ENCODE measurements at regions not wholly inside any gene's neighbourhood (a gene's known extent, or its start where the extent isn't known, plus 50 kb on each side); places are given as distances from the start of the nearest gene placed in this dataset.

DNA sequence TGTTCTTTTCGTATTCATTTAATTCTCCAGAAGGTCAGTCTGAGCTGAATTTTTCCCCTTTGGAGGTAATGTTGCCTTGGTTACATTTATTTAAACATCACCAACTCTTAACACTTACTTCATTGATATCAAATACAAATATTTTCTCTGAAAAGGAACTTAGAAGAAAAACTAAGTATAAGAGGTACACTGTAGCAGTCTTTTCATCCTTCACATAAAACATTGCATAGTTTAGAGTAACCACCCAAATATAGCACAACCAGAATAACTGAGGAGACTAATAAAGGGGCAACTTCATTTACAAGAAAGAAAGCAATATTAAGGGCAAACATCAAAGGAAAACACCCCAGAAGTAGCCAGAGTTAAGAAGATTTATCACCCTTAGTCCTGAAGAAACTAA, 1115.0 kb upstream of the POT1 start:
- TF ChIP-seq TAF1 (IDR thresholded peaks at IDR 0.05; ENCODE audit: borderline replicate concordance, low read depth, low read length): no peak
- TF ChIP-seq POLR2A (IDR thresholded peaks at IDR 0.05; ENCODE audit: low read depth, low read length): no peak
- TF ChIP-seq POLR2AphosphoS5 (IDR thresholded peaks at IDR 0.05; ENCODE audit: low read depth, low read length): no peak
